ENCODE measurements at regions not wholly inside any gene's neighbourhood (a gene's known extent, or its start where the extent isn't known, plus 50 kb on each side); places are given as distances from the start of the nearest gene placed in this dataset.

DNA sequence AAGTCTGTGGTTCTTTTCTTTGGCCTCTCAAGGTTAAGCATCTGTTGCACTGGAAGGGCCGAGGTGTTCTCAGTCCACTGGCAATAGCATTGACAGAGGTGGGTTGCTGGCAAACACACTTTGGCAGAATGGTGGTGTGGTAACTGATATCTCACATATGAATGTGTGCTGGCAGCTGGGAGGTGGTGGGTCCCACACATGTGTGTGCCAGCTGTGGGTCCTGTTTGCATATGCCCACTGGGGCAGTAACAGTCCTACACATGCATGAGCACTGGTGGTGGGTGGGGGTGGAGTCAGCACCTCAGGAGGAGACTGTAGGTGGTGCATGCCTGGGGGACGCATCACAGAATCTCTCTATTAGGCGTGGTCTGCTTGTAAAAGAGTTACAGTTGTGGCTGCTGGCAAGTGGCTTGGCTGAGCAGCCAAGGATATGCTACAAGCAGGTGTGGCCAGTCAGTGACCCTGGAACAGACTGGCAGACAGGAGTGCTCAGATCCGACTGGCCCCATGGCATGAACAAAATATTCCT lies 934.3 kb downstream of the GRIK2 start:
- TF ChIP-seq EZH2 (IDR thresholded peaks at IDR 0.05; ENCODE audit: borderline replicate concordance, insufficient read depth, low read length, poor library complexity, severe bottlenecking): no peak
- no peak for TF ChIP-seq CTCF (IDR thresholded peaks at IDR 0.05; ENCODE audit: poor library complexity, severe bottlenecking)
- TF ChIP-seq RAD21 (conservative IDR thresholded peaks at IDR 0.05): no peak
- TF ChIP-seq POLR2AphosphoS5 (IDR thresholded peaks at IDR 0.05): no peak
- TF ChIP-seq SMC3 (conservative IDR thresholded peaks at IDR 0.05; ENCODE audit: poor library complexity): no peak
- TF ChIP-seq EP300 (conservative IDR thresholded peaks at IDR 0.05; ENCODE audit: poor library complexity, severe bottlenecking): no peak
- no peak for TF ChIP-seq TAF1 (IDR thresholded peaks at IDR 0.05; ENCODE audit: low read depth)
- TF ChIP-seq REST (IDR thresholded peaks at IDR 0.05; ENCODE audit: borderline replicate concordance): no peak
